ENCODE measurements at regions not wholly inside any gene's neighbourhood (a gene's known extent, or its start where the extent isn't known, plus 50 kb on each side); places are given as distances from the start of the nearest gene placed in this dataset.
"Not testable (repeated sequence)": the region's sequence is repeated elsewhere in the genome, so short reads cannot be mapped to it uniquely, and the experiment has no call there.

DNA sequence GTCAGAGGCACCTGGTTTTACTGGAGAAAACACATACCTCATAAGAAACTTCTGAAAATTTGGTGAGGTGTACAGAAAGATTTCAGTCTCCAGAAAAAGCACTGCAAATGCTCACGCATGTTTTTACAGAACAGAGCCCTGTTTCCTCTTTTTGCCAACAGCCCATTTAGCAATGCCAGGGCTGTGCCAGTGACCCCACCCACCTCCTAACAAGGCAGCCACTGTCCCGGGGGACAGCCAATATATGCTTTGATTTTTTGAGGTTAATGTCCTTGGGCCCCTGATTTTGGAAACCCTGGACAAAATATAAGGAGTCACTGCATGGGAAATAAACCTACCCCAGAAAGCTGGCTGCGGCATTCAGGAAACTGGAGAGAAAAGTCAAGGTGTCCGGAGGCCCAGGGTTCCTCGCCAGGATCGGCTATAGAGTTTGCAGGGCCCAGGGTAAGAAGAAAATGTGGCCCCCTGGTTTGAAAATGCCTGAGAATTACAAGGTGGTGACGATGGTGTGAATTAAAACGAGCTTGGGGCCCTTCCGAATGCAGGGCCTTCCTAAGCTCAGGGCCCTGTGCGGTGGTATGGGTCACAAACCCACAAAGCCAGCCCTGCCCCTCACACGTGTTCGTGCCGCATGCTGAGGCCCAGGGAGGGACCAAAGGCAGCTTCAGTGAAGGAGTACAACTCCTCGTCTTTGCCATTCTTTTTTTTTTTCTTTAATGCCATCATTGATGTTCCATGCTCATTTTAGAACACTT lies 71.1 kb upstream of the WNT7B start:
- no peaks in the 10 kb centered on the region for H3K27me3 Mint-ChIP-seq (ENCODE audit: low read depth)
- H3K9me3 Mint-ChIP-seq, result no peaks in the 10 kb centered on the region
- TF ChIP-seq, protein P1, sequence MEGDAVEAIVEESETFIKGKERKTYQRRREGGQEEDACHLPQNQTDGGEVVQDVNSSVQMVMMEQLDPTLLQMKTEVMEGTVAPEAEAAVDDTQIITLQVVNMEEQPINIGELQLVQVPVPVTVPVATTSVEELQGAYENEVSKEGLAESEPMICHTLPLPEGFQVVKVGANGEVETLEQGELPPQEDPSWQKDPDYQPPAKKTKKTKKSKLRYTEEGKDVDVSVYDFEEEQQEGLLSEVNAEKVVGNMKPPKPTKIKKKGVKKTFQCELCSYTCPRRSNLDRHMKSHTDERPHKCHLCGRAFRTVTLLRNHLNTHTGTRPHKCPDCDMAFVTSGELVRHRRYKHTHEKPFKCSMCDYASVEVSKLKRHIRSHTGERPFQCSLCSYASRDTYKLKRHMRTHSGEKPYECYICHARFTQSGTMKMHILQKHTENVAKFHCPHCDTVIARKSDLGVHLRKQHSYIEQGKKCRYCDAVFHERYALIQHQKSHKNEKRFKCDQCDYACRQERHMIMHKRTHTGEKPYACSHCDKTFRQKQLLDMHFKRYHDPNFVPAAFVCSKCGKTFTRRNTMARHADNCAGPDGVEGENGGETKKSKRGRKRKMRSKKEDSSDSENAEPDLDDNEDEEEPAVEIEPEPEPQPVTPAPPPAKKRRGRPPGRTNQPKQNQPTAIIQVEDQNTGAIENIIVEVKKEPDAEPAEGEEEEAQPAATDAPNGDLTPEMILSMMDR (IDR thresholded peaks at IDR 0.05; ENCODE audit: unreplicated experiment in 3 of 3), result no peak
- H3K4me3 Mint-ChIP-seq, result no peak overlapping the region
- H3K27ac Mint-ChIP-seq, result no peak overlapping the region
- no peaks in the 10 kb centered on the region for H3K36me3 Mint-ChIP-seq (ENCODE audit: low read depth)
- peaks cover 25% of the 10 kb centered on the region for H3K4me1 Mint-ChIP-seq

DNA sequence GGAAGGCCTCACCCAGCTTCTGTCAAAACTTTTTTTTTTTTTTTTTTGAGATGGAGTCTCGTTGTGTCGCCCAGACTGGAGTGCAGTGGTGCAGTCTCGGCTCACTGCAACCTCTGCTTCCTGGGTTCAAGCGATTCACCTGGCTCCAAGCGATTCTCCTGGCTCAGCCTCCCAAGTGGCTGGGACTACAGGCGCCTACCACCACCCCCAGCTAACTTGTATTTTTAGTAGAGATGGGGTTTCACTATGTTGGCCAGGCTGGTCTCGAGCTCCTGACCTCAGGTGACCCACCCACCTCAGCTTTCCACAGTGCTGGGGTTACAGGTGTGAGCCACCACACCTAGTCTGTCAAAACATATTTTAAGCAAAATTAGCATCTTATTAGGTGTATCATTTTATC lies 71.7 kb upstream of the WNT7B start:
- not testable (repeated sequence) for H3K4me3 Mint-ChIP-seq; H3K36me3 Mint-ChIP-seq (ENCODE audit: low read depth); H3K27ac Mint-ChIP-seq; H3K27me3 Mint-ChIP-seq (ENCODE audit: low read depth); H3K9me3 Mint-ChIP-seq
- H3K4me1 Mint-ChIP-seq, result peaks cover 25% of the 10 kb centered on the region

DNA sequence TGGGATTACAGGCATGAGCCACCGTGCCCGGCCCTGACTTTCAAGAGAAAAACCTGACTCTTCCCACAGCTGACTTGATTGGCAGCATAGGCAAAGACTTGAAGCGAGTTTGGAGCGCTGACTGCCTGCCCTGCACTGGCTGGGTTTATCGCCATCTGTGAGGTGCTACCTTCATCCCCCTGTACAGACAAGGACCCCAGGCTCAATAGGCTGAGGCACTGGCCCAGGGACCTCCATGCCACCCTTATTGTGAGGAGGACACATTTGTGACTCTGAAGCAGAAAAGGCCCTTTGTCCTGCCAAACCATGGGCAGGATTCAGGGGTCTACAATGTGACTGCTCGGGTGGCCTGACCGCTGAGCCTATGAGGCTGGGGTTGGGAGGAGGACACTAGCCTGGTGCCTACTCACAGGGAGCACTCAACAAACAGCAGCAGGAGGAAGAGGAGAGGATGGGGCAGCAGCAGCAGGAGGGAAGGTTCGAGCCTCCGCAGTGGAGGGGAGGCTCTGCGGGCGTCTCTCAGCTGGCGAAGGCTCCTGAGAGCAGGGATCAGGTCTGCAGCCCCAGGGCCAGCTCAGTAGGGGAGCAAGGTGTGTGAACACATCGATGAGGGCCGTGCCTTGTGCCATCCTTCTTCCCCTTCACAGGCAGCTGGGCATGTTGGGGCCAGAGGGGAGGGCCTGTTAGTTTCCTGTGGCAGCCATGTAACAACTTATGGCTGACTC lies 72.9 kb upstream of the WNT7B start:
- no peaks in the 10 kb centered on the region for H3K27me3 Mint-ChIP-seq (ENCODE audit: low read depth)
- no peaks in the 10 kb centered on the region for H3K36me3 Mint-ChIP-seq (ENCODE audit: low read depth)
- no peaks in the 10 kb centered on the region for H3K9me3 Mint-ChIP-seq
- peak overlapping the region in 1 of 3 experiments; percentile 61 for H3K27ac Mint-ChIP-seq
- TF ChIP-seq, protein P1 (IDR thresholded peaks at IDR 0.05; ENCODE audit: unreplicated experiment in 3 of 3), result no peak
- H3K4me3 Mint-ChIP-seq, result peak overlapping the region in 1 of 3 experiments; percentile 29
- peaks cover 26% of the 10 kb centered on the region for H3K4me1 Mint-ChIP-seq

DNA sequence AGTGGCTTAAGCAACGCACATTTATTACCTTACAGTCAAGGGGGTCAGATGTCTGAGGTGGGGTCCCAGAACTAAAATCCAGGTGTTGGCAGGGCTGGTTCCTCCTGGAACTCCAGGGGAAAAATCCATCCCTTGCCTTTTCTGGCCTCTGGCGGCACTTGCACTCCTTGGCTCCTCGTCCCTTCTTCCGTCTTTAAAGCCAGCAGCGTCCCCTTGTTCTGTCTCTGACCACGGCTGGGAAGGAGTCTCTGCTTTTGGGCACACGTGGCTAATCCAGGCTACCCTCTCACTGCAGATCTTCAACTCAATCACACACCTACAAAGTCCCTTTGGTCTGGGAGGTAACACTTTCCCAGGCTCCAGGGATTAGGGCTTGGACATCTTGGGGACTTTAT lies 73.5 kb upstream of the WNT7B start:
- TF ChIP-seq, protein P1 (IDR thresholded peaks at IDR 0.05; ENCODE audit: unreplicated experiment in 3 of 3), result no peak
- H3K4me3 Mint-ChIP-seq, result no peak overlapping the region

DNA sequence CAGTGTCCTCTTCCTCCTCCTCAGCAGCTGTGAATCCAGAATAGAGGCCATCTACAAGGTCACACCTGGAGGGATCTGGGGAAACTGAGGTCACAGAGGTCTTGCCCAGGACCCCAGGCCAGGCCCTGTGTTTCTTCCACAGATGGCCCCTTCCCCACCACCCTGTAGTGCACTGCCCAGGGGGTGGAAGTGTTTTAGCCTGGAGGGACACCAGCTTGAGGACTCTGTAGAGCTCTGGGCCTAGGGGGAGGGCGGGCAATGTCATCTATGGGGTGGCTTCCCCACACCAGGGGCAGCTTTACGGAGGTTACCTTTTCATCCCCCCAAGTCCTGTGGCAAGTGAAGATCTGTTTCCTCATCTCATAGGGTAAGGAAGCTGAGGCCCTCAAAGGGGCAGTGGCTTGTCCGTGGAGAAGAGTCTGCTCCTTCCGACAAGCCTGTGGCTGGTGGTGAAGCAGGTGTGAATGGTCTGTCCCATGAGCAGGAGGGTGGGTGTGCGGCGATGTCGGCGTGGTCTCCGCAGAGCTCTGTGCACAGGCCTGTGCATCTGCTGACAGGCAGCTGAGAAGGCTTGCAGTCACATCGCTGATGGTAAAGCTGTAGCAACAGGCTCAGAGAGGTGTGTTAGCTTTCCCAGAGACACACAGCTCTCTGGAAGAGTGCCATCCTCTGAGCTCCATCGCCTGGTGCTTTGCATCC lies 74.1 kb upstream of the WNT7B start:
- peaks cover 29% of the 10 kb centered on the region for H3K4me1 Mint-ChIP-seq
- peak overlapping the region in 1 of 3 experiments; percentile 38 for H3K4me3 Mint-ChIP-seq
- TF ChIP-seq, protein P1 (IDR thresholded peaks at IDR 0.05; ENCODE audit: unreplicated experiment in 3 of 3), result no peak
- H3K27me3 Mint-ChIP-seq (ENCODE audit: low read depth), result no peaks in the 10 kb centered on the region
- H3K9me3 Mint-ChIP-seq, result no peaks in the 10 kb centered on the region
- H3K36me3 Mint-ChIP-seq (ENCODE audit: low read depth), result no peaks in the 10 kb centered on the region
- H3K27ac Mint-ChIP-seq, result peak overlapping the region in 2 of 3 experiments; percentile 26 to 97

More for the DNA sequence above, 73.5 kb upstream of the WNT7B start:
- peaks cover 29% of the 10 kb centered on the region for H3K4me1 Mint-ChIP-seq
- H3K27ac Mint-ChIP-seq, result peak overlapping the region in 2 of 3 experiments; percentile 54 to 61
- H3K9me3 Mint-ChIP-seq, result no peaks in the 10 kb centered on the region
- H3K27me3 Mint-ChIP-seq (ENCODE audit: low read depth), result no peaks in the 10 kb centered on the region
- H3K36me3 Mint-ChIP-seq (ENCODE audit: low read depth), result no peaks in the 10 kb centered on the region

DNA sequence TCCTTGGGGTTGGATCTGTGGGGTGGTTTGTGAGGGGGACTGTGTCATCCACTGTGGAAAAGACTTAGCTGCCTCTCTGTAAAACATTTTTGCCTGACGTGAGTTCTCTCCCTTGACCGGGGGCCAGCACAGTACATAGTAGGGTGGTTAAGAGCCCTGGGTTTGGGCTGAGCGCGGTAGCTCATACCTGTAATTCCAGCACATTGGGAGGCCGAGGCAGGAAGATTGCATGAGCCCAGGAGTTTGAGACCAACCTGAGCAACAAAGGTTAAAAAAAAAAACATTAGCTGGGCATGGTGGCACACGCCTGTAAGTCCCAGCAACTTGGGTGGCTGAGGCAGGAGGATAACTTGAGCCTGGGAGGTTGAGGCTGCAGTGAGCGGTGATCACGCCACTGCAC lies 74.7 kb upstream of the WNT7B start:
- H3K4me3 Mint-ChIP-seq, result peak overlapping the region in 2 of 3 experiments; percentile 38 to 47
- H3K27ac Mint-ChIP-seq, result peak overlapping the region; percentile 23 to 97 (median 41)
- no peaks in the 10 kb centered on the region for H3K27me3 Mint-ChIP-seq (ENCODE audit: low read depth)
- H3K36me3 Mint-ChIP-seq (ENCODE audit: low read depth), result no peaks in the 10 kb centered on the region
- TF ChIP-seq, protein P1 (IDR thresholded peaks at IDR 0.05; ENCODE audit: unreplicated experiment in 3 of 3), result no peak
- peaks cover 29% of the 10 kb centered on the region for H3K4me1 Mint-ChIP-seq
- H3K9me3 Mint-ChIP-seq, result no peaks in the 10 kb centered on the region

Data from nephron (organoid).